NCI-H2081 (cell line): ENCODE measurements at regions not wholly inside any gene's neighbourhood (a gene's known extent, or its start where the extent isn't known, plus 50 kb on each side); places are given as distances from the start of the nearest gene placed in this dataset.

ENCODE experiments used
- DNase-seq, 2 experiments: peaks; one replicate each; lab custom pipeline; 2025; lab: John Stamatoyannopoulos, UW

GRCh38 chr10:59595593-59595992 lies 114.1 kb downstream of the SLC16A9 start:
- peak; percentile 5 to 38 for DNase-seq

- DNase-seq, result no peak
Measured at GRCh38 chr10:59593768-59594167, 115.9 kb downstream of the SLC16A9 start.

- no peak for DNase-seq
Measured at GRCh38 chr10:59589796-59590195, 119.9 kb downstream of the SLC16A9 start.

GRCh38 chr10:59588791-59589190 lies 120.9 kb downstream of the SLC16A9 start:
- DNase-seq, result no peak

GRCh38 chr10:59587756-59588140 lies 121.9 kb downstream of the SLC16A9 start:
- DNase-seq, result no peak

GRCh38 chr10:59587083-59587755 lies 122.4 kb downstream of the SLC16A9 start:
- no peak for DNase-seq

- DNase-seq, result no peak
Measured at GRCh38 chr10:59586407-59586891, 123.2 kb downstream of the SLC16A9 start.

- peak; percentile 30 to 71 for DNase-seq
Measured at GRCh38 chr10:59585046-59585700, 124.5 kb downstream of the SLC16A9 start.

- no peak for DNase-seq
Measured at GRCh38 chr10:59582780-59583179, 126.9 kb downstream of the SLC16A9 start.

- no peak for DNase-seq
Measured at GRCh38 chr10:59582058-59582457, 127.6 kb downstream of the SLC16A9 start.

GRCh38 chr10:59580026-59580863 lies 129.4 kb downstream of the SLC16A9 start:
- peak; percentile 16 to 23 for DNase-seq

- no peak for DNase-seq
Measured at GRCh38 chr10:59578741-59579140, 130.9 kb downstream of the SLC16A9 start.

GRCh38 chr10:59577984-59578383 lies 131.7 kb downstream of the SLC16A9 start:
- DNase-seq, result no peak

- no peak for DNase-seq
Measured at GRCh38 chr10:59575269-59575668, 134.4 kb downstream of the SLC16A9 start.

GRCh38 chr10:59563531-59563930 lies 146.1 kb downstream of the SLC16A9 start:
- DNase-seq, result no peak

GRCh38 chr10:59562126-59562525 lies 147.5 kb downstream of the SLC16A9 start:
- no peak for DNase-seq

GRCh38 chr10:59561477-59562121 lies 148.1 kb downstream of the SLC16A9 start:
- DNase-seq, result no peak

- no peak for DNase-seq
Measured at GRCh38 chr10:59560990-59561389, 148.7 kb downstream of the SLC16A9 start.

- DNase-seq, result no peak
Measured at GRCh38 chr10:59560161-59560560, 149.5 kb downstream of the SLC16A9 start.

GRCh38 chr10:59558066-59558465 lies 151.6 kb downstream of the SLC16A9 start:
- DNase-seq, result no peak

- no peak for DNase-seq
Measured at GRCh38 chr10:59557642-59558041, 152.0 kb downstream of the SLC16A9 start.

- DNase-seq, result no peak
Measured at GRCh38 chr10:59557052-59557451, 152.6 kb downstream of the SLC16A9 start.
